GM12874 (cell line): ENCODE measurements at regions not wholly inside any gene's neighbourhood (a gene's known extent, or its start where the extent isn't known, plus 50 kb on each side); places are given as distances from the start of the nearest gene placed in this dataset.

Experiments used
- CTCF ChIP-seq: IDR thresholded peaks from 2 replicates; pipeline ENCODE4 v1.5.1; 2011; ENCODE audit warnings: low read depth, mild to moderate bottlenecking, control low read depth, low read length, moderate library complexity; ENCODE audit not compliant: insufficient read depth

- TF ChIP-seq CTCF = no peak
Observed at GRCh38 chr18:37836071-37836970, 270.7 kb upstream of the CELF4 start.

GRCh38 chr18:37812961-37813360 lies 247.4 kb upstream of the CELF4 start:
- no peak for TF ChIP-seq CTCF

- no peak for TF ChIP-seq CTCF
Observed at GRCh38 chr18:37805773-37806404, 240.3 kb upstream of the CELF4 start.

- no peak for TF ChIP-seq CTCF
Observed at GRCh38 chr18:37796823-37797349, 231.3 kb upstream of the CELF4 start.

GRCh38 chr18:37787452-37787851 lies 221.9 kb upstream of the CELF4 start:
- TF ChIP-seq CTCF = no peak

- no peak for TF ChIP-seq CTCF
Observed at GRCh38 chr18:37783771-37784170, 218.2 kb upstream of the CELF4 start.

GRCh38 chr18:37779220-37779619 lies 213.6 kb upstream of the CELF4 start:
- TF ChIP-seq CTCF = no peak
